ENCODE measurements at regions not wholly inside any gene's neighbourhood (a gene's known extent, or its start where the extent isn't known, plus 50 kb on each side); places are given as distances from the start of the nearest gene placed in this dataset.

- in situ Hi-C loops (cut with MboI; ENCODE audit: low sequenced_read_pairs in 4 of 4), result no loop called here
Measured at GRCh38 chr2:2682700-2683342, 351.7 kb upstream of the MYT1L start.

GRCh38 chr2:2681711-2682251 lies 350.7 kb upstream of the MYT1L start:
- in situ Hi-C loops (cut with MboI; ENCODE audit: low sequenced_read_pairs in 4 of 4), result no loop called here
- DNase-seq (no peak), ATAC-seq (no peak)
- H3K27me3 ChIP-seq, result no peaks in the 10 kb centered on the region
- no peaks in the 10 kb centered on the region for H3K9me3 ChIP-seq
- H3K4me1 ChIP-seq, result no peaks in the 10 kb centered on the region
- no peak overlapping the region for H3K4me3 ChIP-seq
- no peak overlapping the region for H3K27ac ChIP-seq
- H3K36me3 ChIP-seq, result no peaks in the 10 kb centered on the region
- intact Hi-C loops (cut with DNase I; ENCODE audit: low total_unique reads), result no loop called here
- no peak for TF ChIP-seq POLR2A (IDR thresholded peaks at IDR 0.05)
- TF ChIP-seq CTCF (IDR thresholded peaks at IDR 0.05 in 4 of 5, conservative IDR thresholded peaks at IDR 0.05 in 1 of 5), result no peak

More at GRCh38 chr2:2682700-2683342, 351.7 kb upstream of the MYT1L start:
- H3K9me3 ChIP-seq, result no peaks in the 10 kb centered on the region
- DNase-seq (no peak), ATAC-seq (no peak)
- no peaks in the 10 kb centered on the region for H3K27me3 ChIP-seq
- H3K4me3 ChIP-seq, result no peak overlapping the region
- intact Hi-C loops (cut with DNase I; ENCODE audit: low total_unique reads), result no loop called here
- TF ChIP-seq CTCF (IDR thresholded peaks at IDR 0.05 in 4 of 5, conservative IDR thresholded peaks at IDR 0.05 in 1 of 5) (no peak), POLR2A (IDR thresholded peaks at IDR 0.05) (no peak)
- no peak overlapping the region for H3K27ac ChIP-seq
- H3K4me1 ChIP-seq, result no peaks in the 10 kb centered on the region
- no peaks in the 10 kb centered on the region for H3K36me3 ChIP-seq

GRCh38 chr2:2681085-2681484 lies 350.0 kb upstream of the MYT1L start:
- in situ Hi-C loops (cut with MboI; ENCODE audit: low sequenced_read_pairs in 4 of 4) (no loop called here), intact Hi-C loops (cut with DNase I; ENCODE audit: low total_unique reads) (no loop called here)
- ATAC-seq (no peak), DNase-seq (no peak)
- no peaks in the 10 kb centered on the region for H3K4me1 ChIP-seq
- H3K27ac ChIP-seq, result no peak overlapping the region
- no peak for TF ChIP-seq CTCF (IDR thresholded peaks at IDR 0.05 in 4 of 5, conservative IDR thresholded peaks at IDR 0.05 in 1 of 5)
- no peak for TF ChIP-seq POLR2A (IDR thresholded peaks at IDR 0.05)
- H3K4me3 ChIP-seq, result no peak overlapping the region
- no peaks in the 10 kb centered on the region for H3K36me3 ChIP-seq
- no peaks in the 10 kb centered on the region for H3K9me3 ChIP-seq
- no peaks in the 10 kb centered on the region for H3K27me3 ChIP-seq

GRCh38 chr2:2674831-2675230 lies 343.8 kb upstream of the MYT1L start:
- no peak overlapping the region for H3K27ac ChIP-seq
- in situ Hi-C loops (cut with MboI; ENCODE audit: low sequenced_read_pairs in 4 of 4) (no loop called here), intact Hi-C loops (cut with DNase I; ENCODE audit: low total_unique reads) (no loop called here)
- H3K36me3 ChIP-seq, result no peaks in the 10 kb centered on the region
- no peaks in the 10 kb centered on the region for H3K9me3 ChIP-seq
- H3K27me3 ChIP-seq, result no peaks in the 10 kb centered on the region
- H3K4me1 ChIP-seq, result peaks cover 11 to 17% of the 10 kb centered on the region in 2 donors
- DNase-seq (no peak), ATAC-seq (no peak)
- no peak for TF ChIP-seq POLR2A (IDR thresholded peaks at IDR 0.05)
- TF ChIP-seq CTCF (IDR thresholded peaks at IDR 0.05 in 4 of 5, conservative IDR thresholded peaks at IDR 0.05 in 1 of 5), result no peak
- H3K4me3 ChIP-seq, result no peak overlapping the region

All from gastrocnemius medialis (tissue), 4 donors.